HCT116 (cell line): ENCODE measurements at regions not wholly inside any gene's neighbourhood (a gene's known extent, or its start where the extent isn't known, plus 50 kb on each side); places are given as distances from the start of the nearest gene placed in this dataset.

Source experiments
- ATAC-seq: fragments of 200-7000 bp; cut with Tn5 transposase; 2 replicates; pipeline ENCODE4 v1.9.1; 2020; ENCODE audit warnings: mild to moderate bottlenecking, moderate library complexity
- BruUV-seq: library from RNA; stranded (reverse); fragments of 400-500 nt; replicated peaks from 2 replicates; lab custom pipeline; 2021; lab: Mats Ljungman, UMichigan
- CTCF ChIA-PET: fragments of 300-600 bp; sonication (Branson Sonifier 250); formaldehyde crosslinking; loops from one replicate; lab custom pipeline; 2021; ENCODE audit warnings: antibody characterized with exemption; lab: Charles Lee
- POLR2A ChIA-PET: fragments of 300-600, 350-600 bp; sonication (Branson Sonifier 250); formaldehyde crosslinking; loops from one replicate; lab custom pipeline; 2021; ENCODE audit warnings: antibody characterized with exemption; lab: Charles Lee
- RAD21 ChIA-PET, 2 experiments: fragments of 300-600 bp; sonication (Branson Sonifier 250); formaldehyde crosslinking; loops; one replicate each; lab custom pipeline; 2023; ENCODE audit warnings: low total read pairs in 2 of 2; ENCODE audit not compliant: uncharacterized antibody in 2 of 2, unreplicated experiment in 2 of 2, low non-redundant PET in 1 of 2; lab: Charles Lee
- DNase-seq: peaks from one replicate; pipeline ENCODE4 v3.0.0-alpha.2; 2010; ENCODE audit warnings: low read depth, low spot score
- H2AFZ ChIP-seq: fragments of 200-600 bp; shearing (Covaris generic), sonication (generic); 2 replicates; pipeline ENCODE4 v1.6.1; 2017; ENCODE audit warnings: low read depth, mixed run types, mixed read lengths, antibody characterized with exemption, low read length; ENCODE audit not compliant: poor library complexity, severe bottlenecking
- H3K27ac ChIP-seq: 2 replicates; pipeline ENCODE4 v1.5.1; 2012; ENCODE audit warnings: low read depth, low read length
- H3K27me3 ChIP-seq: fragments of 200-600 bp; sonication (generic); 2 replicates; pipeline ENCODE4 v1.6.1; 2016; ENCODE audit warnings: mixed run types, low read length, mixed read lengths; ENCODE audit not compliant: insufficient read depth
- H3K36me3 ChIP-seq, 2 experiments: fragments of 200-500 bp in 1 of 2; fragments of 200-600 bp in 1 of 2; sonication (Bioruptor generic) in 1 of 2; sonication (generic) in 1 of 2; 2 replicates each; pipeline versions ENCODE4 v1.5.1 to v1.6.1; 2014 to 2016; ENCODE audit warnings: low read length in 2 of 2, inconsistent platforms in 1 of 2, mixed read lengths in 1 of 2, mixed run types in 1 of 2; ENCODE audit not compliant: insufficient read depth in 2 of 2, control insufficient read depth in 1 of 2
- H3K4me1 ChIP-seq, 2 experiments: fragments of 200-600 bp in 1 of 2; sonication (generic) in 1 of 2; 2 replicates each; pipeline versions ENCODE4 v1.5.1 to v1.6.1; 2012 to 2017; ENCODE audit warnings: low read length in 2 of 2, inconsistent platforms in 1 of 2, mild to moderate bottlenecking in 1 of 2, mixed read lengths in 1 of 2, mixed run types in 1 of 2, moderate library complexity in 1 of 2; ENCODE audit not compliant: insufficient read depth in 2 of 2, control insufficient read depth in 1 of 2
- H3K4me2 ChIP-seq: fragments of 200-600 bp; sonication (generic); 2 replicates; pipeline ENCODE4 v1.6.1; 2017; ENCODE audit warnings: mixed run types, low read length, mixed read lengths
- H3K4me3 ChIP-seq, 2 experiments: fragments of 200-600 bp in 1 of 2; sonication (generic) in 1 of 2; replicated peaks in 1 of 2; 2 replicates each; pipeline ENCODE4 v1.5.1; 2011 to 2016; ENCODE audit warnings: low read length in 2 of 2, control low read depth in 1 of 2, low read depth in 1 of 2, mild to moderate bottlenecking in 1 of 2, mixed read lengths in 1 of 2, mixed run types in 1 of 2
- H3K79me2 ChIP-seq: fragments of 200-600 bp; sonication (generic); 2 replicates; pipeline ENCODE4 v1.6.1; 2017; ENCODE audit warnings: mild to moderate bottlenecking, mixed run types, low read length, moderate library complexity, mixed read lengths; ENCODE audit not compliant: insufficient read depth
- H3K9ac ChIP-seq: fragments of 200-600 bp; sonication (generic); 2 replicates; pipeline ENCODE4 v1.6.1; 2016; ENCODE audit warnings: low read length, mixed read lengths
- H3K9me2 ChIP-seq: fragments of 200-600 bp; sonication (generic), shearing (Covaris generic); 2 replicates; pipeline ENCODE4 v1.6.1; 2017; ENCODE audit warnings: mixed run types, mild to moderate bottlenecking, moderate library complexity; ENCODE audit not compliant: insufficient read depth
- H3K9me3 ChIP-seq, 2 experiments: fragments of 200-500 bp in 1 of 2; fragments of 200-600 bp in 1 of 2; sonication (Bioruptor generic) in 1 of 2; sonication (generic) in 1 of 2; 2 replicates each; pipeline ENCODE4 v1.6.1; 2014 to 2017; ENCODE audit warnings: low read length in 2 of 2, mixed read lengths in 2 of 2, inconsistent platforms in 1 of 2, low read depth in 1 of 2, mild to moderate bottlenecking in 1 of 2, mixed run types in 1 of 2, moderate library complexity in 1 of 2; ENCODE audit not compliant: control insufficient read depth in 1 of 2, insufficient read depth in 1 of 2
- H4K20me1 ChIP-seq: fragments of 200-600 bp; sonication (generic), shearing (Covaris generic); 2 replicates; pipeline ENCODE4 v1.6.1; 2017; ENCODE audit warnings: mixed run types, mild to moderate bottlenecking, moderate library complexity; ENCODE audit not compliant: insufficient read depth
- ATF3 ChIP-seq: IDR thresholded peaks from 2 replicates; pipeline ENCODE4 v1.6.1; 2012
- CTCF ChIP-seq, 3 experiments: fragments of 200-600 bp in 1 of 3; sonication (generic) in 1 of 3; IDR thresholded peaks in 2 of 3; conservative IDR thresholded peaks in 1 of 3; 2 replicates each; pipeline ENCODE4 v1.5.1; 2012 to 2017; ENCODE audit warnings: low read depth in 2 of 3, low read length in 2 of 3, antibody characterized with exemption in 1 of 3, borderline replicate concordance in 1 of 3, control low read depth in 1 of 3, mild to moderate bottlenecking in 1 of 3, mixed read lengths in 1 of 3, mixed run types in 1 of 3, moderate library complexity in 1 of 3; ENCODE audit not compliant: insufficient read depth in 1 of 3
- EZH2phosphoT487 ChIP-seq: fragments of 200-600 bp; IDR thresholded peaks from 2 replicates; pipeline ENCODE4 v1.6.1; 2018; ENCODE audit warnings: antibody characterized with exemption, borderline replicate concordance
- JUND ChIP-seq: IDR thresholded peaks from 2 replicates; pipeline ENCODE4 v1.6.1; 2012
- RAD21 ChIP-seq: IDR thresholded peaks from 2 replicates; pipeline ENCODE4 v1.6.1; 2012; ENCODE audit warnings: low read depth, mild to moderate bottlenecking
- REST ChIP-seq: IDR thresholded peaks from 2 replicates; pipeline ENCODE4 v1.6.1; 2012; ENCODE audit warnings: low read depth
- SIN3A ChIP-seq: IDR thresholded peaks from 2 replicates; pipeline ENCODE4 v1.6.1; 2012; ENCODE audit warnings: low read depth
- intact Hi-C: fragments of 100-400 bp; cut with micrococcal nuclease; formaldehyde crosslinking; loops from 2 replicates; pipeline ENCODE4 v1.10.0; 2022

GRCh38 chr13:80737513-80737912 is 396.6 kb upstream of the SPRY2 start:
- POLR2A ChIA-PET: no interaction called here
- H4K20me1 ChIP-seq: no peaks in the 10 kb centered on the region
- H3K9me3 ChIP-seq: peaks cover 0 to 3% of the 10 kb centered on the region in 2 experiments; a peak in 1 of 4 replicates
- no peak overlapping the region for H3K4me2 ChIP-seq
- no peak overlapping the region for H2AFZ ChIP-seq
- RAD21 ChIA-PET: no interaction called here
- H3K36me3 ChIP-seq: no peaks in the 10 kb centered on the region
- H3K9ac ChIP-seq: no peak overlapping the region
- H3K27ac ChIP-seq: no peak overlapping the region
- intact Hi-C loops: no loop called here
- H3K27me3 ChIP-seq: no peaks in the 10 kb centered on the region
- CTCF ChIA-PET: no interaction called here
- no peaks in the 10 kb centered on the region for H3K9me2 ChIP-seq
- BruUV-seq: no TSS peak
- H3K4me3 ChIP-seq: no peak overlapping the region
- H3K4me1 ChIP-seq: no peaks in the 10 kb centered on the region
- ATAC-seq: no peak
- H3K79me2 ChIP-seq: no peaks in the 10 kb centered on the region
- no peak for DNase-seq
- TF ChIP-seq RAD21 (no peak), JUND (no peak), SIN3A (no peak), REST (no peak)

GRCh38 chr13:80727321-80727975 is 386.5 kb upstream of the SPRY2 start:
- ChIA-PET CTCF (no interaction called here), RAD21 (no interaction called here), POLR2A (no interaction called here)
- TF ChIP-seq EZH2phosphoT487 (no peak), CTCF (IDR thresholded peaks at IDR 0.05 in 2 of 3, conservative IDR thresholded peaks at IDR 0.05 in 1 of 3; ENCODE audit: borderline replicate concordance in 1 of 3, insufficient read depth in 1 of 3, low read depth in 2 of 3, low read length in 2 of 3) (no peak), ATF3 (no peak)
- no peak overlapping the region for H3K27ac ChIP-seq
- no peaks in the 10 kb centered on the region for H4K20me1 ChIP-seq
- no peaks in the 10 kb centered on the region for H3K27me3 ChIP-seq
- no TSS peak for BruUV-seq
- no peak overlapping the region for H2AFZ ChIP-seq
- no peak overlapping the region for H3K4me2 ChIP-seq
- intact Hi-C loops: no loop called here
- no peaks in the 10 kb centered on the region for H3K79me2 ChIP-seq
- no peak for ATAC-seq
- no peaks in the 10 kb centered on the region for H3K9me3 ChIP-seq
- no peaks in the 10 kb centered on the region for H3K4me1 ChIP-seq
- no peak overlapping the region for H3K9ac ChIP-seq
- no peaks in the 10 kb centered on the region for H3K36me3 ChIP-seq
- no peaks in the 10 kb centered on the region for H3K9me2 ChIP-seq
- no peak for DNase-seq
- H3K4me3 ChIP-seq: no peak overlapping the region
